ENCODE measurements at regions not wholly inside any gene's neighbourhood (a gene's known extent, or its start where the extent isn't known, plus 50 kb on each side); places are given as distances from the start of the nearest gene placed in this dataset.

- Histone ChIP-seq H3K27me3 (no peaks in the 10 kb centered on the region), H3K9me3 (no peaks in the 10 kb centered on the region), H3K36me3 (no peaks in the 10 kb centered on the region), H3K4me3 (no peak overlapping the region), H3K27ac (no peak overlapping the region), H3K4me1 (no peaks in the 10 kb centered on the region)
- WGBS, 5 donors: 42 to 55% (median 48%) methylated on average over 6 of the region's 6 CpGs
- intact Hi-C loops (cut with DNase I; ENCODE audit: low total_unique reads): no loop called here
- DNase-seq: peak in 1 of 2 donors; percentile 5
- no peak for TF ChIP-seq EP300 (IDR thresholded peaks at IDR 0.05)
- no peak for TF ChIP-seq POLR2A (IDR thresholded peaks at IDR 0.05)
- TF ChIP-seq, protein P1, sequence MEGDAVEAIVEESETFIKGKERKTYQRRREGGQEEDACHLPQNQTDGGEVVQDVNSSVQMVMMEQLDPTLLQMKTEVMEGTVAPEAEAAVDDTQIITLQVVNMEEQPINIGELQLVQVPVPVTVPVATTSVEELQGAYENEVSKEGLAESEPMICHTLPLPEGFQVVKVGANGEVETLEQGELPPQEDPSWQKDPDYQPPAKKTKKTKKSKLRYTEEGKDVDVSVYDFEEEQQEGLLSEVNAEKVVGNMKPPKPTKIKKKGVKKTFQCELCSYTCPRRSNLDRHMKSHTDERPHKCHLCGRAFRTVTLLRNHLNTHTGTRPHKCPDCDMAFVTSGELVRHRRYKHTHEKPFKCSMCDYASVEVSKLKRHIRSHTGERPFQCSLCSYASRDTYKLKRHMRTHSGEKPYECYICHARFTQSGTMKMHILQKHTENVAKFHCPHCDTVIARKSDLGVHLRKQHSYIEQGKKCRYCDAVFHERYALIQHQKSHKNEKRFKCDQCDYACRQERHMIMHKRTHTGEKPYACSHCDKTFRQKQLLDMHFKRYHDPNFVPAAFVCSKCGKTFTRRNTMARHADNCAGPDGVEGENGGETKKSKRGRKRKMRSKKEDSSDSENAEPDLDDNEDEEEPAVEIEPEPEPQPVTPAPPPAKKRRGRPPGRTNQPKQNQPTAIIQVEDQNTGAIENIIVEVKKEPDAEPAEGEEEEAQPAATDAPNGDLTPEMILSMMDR (IDR thresholded peaks at IDR 0.05): no peak
- TF ChIP-seq POLR2AphosphoS5 (IDR thresholded peaks at IDR 0.05): no peak
Measured at GRCh38 chr7:96495751-96496216, 173.9 kb upstream of the SLC25A13 start.

DNA sequence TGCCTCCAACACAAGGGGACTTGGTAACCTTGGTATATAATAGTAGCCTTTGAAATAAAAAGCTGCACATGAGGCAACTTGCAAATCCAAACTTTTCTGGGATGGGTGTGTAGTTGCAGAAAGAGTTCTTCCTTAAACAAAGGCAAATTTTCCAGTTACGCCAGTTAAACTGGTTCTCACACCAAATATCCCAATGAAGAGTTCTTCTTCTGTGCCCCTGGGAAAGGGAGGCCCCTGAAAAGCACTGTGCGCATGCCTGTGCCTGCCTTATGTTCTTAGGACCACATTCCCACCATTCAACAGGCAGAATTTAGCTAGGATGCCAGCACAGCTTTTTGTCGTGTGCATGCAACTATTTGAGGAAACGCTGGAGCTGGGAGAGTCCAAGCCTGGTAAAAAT is 164.8 kb upstream of the SLC25A13 start:
- no peak overlapping the region for H3K27ac ChIP-seq
- no peaks in the 10 kb centered on the region for H3K36me3 ChIP-seq
- no peak for TF ChIP-seq EP300 (IDR thresholded peaks at IDR 0.05)
- no peak for TF ChIP-seq POLR2AphosphoS5 (IDR thresholded peaks at IDR 0.05)
- TF ChIP-seq, protein P1 (IDR thresholded peaks at IDR 0.05): no peak
- no peak for TF ChIP-seq POLR2A (IDR thresholded peaks at IDR 0.05)
- intact Hi-C loops (cut with DNase I; ENCODE audit: low total_unique reads): no loop called here
- WGBS, 5 donors: 70 to 90% (median 87%) methylated on average over 4 of the region's 4 CpGs
- H3K4me3 ChIP-seq: no peak overlapping the region
- no peaks in the 10 kb centered on the region for H3K4me1 ChIP-seq
- DNase-seq: peak in 1 of 2 donors; percentile 22
- H3K9me3 ChIP-seq: no peaks in the 10 kb centered on the region
- H3K27me3 ChIP-seq: no peaks in the 10 kb centered on the region

DNA sequence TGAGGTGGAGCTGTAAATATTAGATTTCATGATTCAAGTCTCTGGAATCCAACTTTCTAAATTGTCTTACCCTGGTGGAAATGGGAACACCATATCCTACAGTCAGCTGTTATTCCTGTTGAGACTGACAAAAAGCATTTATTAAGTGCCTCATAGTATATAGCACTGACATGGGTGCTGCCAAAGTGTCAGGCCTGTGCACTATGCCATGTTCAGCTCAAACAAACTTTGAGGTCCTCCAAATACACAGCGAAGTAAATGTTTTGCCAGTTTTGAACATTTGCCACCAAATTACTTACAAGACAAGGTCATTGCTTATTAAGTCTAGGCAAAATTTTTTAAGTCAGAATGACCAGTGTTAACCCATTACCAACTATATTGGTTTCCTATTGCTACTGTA is 162.9 kb upstream of the SLC25A13 start:
- DNase-seq: no peak
- no peaks in the 10 kb centered on the region for H3K4me1 ChIP-seq
- no peaks in the 10 kb centered on the region for H3K27me3 ChIP-seq
- no peaks in the 10 kb centered on the region for H3K9me3 ChIP-seq
- TF ChIP-seq, protein P1 (IDR thresholded peaks at IDR 0.05): no peak
- no peak for TF ChIP-seq POLR2AphosphoS5 (IDR thresholded peaks at IDR 0.05)
- TF ChIP-seq POLR2A (IDR thresholded peaks at IDR 0.05): no peak
- no peak for TF ChIP-seq EP300 (IDR thresholded peaks at IDR 0.05)
- no peak overlapping the region for H3K27ac ChIP-seq
- intact Hi-C loops (cut with DNase I; ENCODE audit: low total_unique reads): no loop called here
- no peaks in the 10 kb centered on the region for H3K36me3 ChIP-seq
- H3K4me3 ChIP-seq: no peak overlapping the region
- 84 to 96% (median 88%) methylated on average over 1 of the region's 1 CpG for WGBS, 5 donors

DNA sequence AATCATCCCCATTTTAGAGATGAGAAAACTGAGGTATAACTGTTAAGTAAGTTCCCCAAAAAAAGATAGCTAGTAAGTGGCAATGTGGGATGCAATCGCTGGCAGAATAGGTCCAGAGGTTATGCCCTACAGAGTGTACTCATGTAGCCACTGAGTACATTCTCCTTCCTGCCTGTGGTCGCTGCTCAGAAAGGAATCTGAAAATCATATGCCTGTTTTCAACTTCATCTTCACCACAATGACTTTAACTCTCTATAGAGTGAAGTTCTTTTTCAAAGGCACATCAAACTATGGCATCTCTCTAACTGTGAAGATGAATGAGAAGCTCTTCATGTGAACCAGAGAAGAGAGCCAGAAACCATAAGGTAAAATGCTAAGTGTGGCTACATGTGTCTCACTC is 162.2 kb upstream of the SLC25A13 start:
- Histone ChIP-seq H3K36me3 (no peaks in the 10 kb centered on the region), H3K4me1 (no peaks in the 10 kb centered on the region), H3K4me3 (no peak overlapping the region), H3K27ac (no peak overlapping the region), H3K9me3 (no peaks in the 10 kb centered on the region), H3K27me3 (no peaks in the 10 kb centered on the region)
- TF ChIP-seq, protein P1 (IDR thresholded peaks at IDR 0.05): no peak
- no peak for TF ChIP-seq POLR2AphosphoS5 (IDR thresholded peaks at IDR 0.05)
- TF ChIP-seq POLR2A (IDR thresholded peaks at IDR 0.05): no peak
- TF ChIP-seq EP300 (IDR thresholded peaks at IDR 0.05): no peak
- WGBS, 5 donors: 87 to 93% (median 90%) methylated on average over 2 of the region's 2 CpGs
- DNase-seq: no peak
- intact Hi-C loops (cut with DNase I; ENCODE audit: low total_unique reads): no loop called here

All from stomach (tissue), 8 donors.